CD14-positive monocyte (primary cell): ENCODE measurements at regions not wholly inside any gene's neighbourhood (a gene's known extent, or its start where the extent isn't known, plus 50 kb on each side); places are given as distances from the start of the nearest gene placed in this dataset.
"Not testable (repeated sequence)": the region's sequence is repeated elsewhere in the genome, so short reads cannot be mapped to it uniquely, and the experiment has no call there.

ENCODE experiments used
- DNase-seq, 3 donors: peaks; one replicate each; pipeline ENCODE4 v3.0.0-alpha.2; 2011 to 2022
- H2AFZ ChIP-seq: 2 replicates; pipeline ENCODE4 v1.6.0; 2012; ENCODE audit warnings: mild to moderate bottlenecking, low read depth, low read length, inconsistent platforms; ENCODE audit not compliant: insufficient read depth, poor library complexity, severe bottlenecking
- H3K27ac ChIP-seq, 2 donors: 1 replicate in 1 of 2; 2 replicates in 1 of 2; pipeline ENCODE4 v1.5.1; 2012 to 2013; ENCODE audit warnings: low read length in 2 of 2, control low read depth in 1 of 2, inconsistent platforms in 1 of 2, low read depth in 1 of 2, mild to moderate bottlenecking in 1 of 2
- H3K27me3 ChIP-seq, 2 donors: one replicate each; pipeline versions ENCODE4 v1.6.0 to v1.6.1; 2011 to 2013; ENCODE audit warnings: low read length in 2 of 2; ENCODE audit not compliant: control insufficient read depth in 2 of 2, insufficient read depth in 2 of 2
- H3K36me3 ChIP-seq, 2 donors: replicated peaks in 1 of 2; 1 replicate in 1 of 2; 2 replicates in 1 of 2; pipeline versions ENCODE4 v1.5.1 to v1.6.1; 2012 to 2013; ENCODE audit warnings: low read length in 2 of 2, control low read depth in 1 of 2, inconsistent platforms in 1 of 2, mild to moderate bottlenecking in 1 of 2; ENCODE audit not compliant: insufficient read depth in 2 of 2, control insufficient read depth in 1 of 2
- H3K4me1 ChIP-seq, 2 donors: 1 replicate in 1 of 2; 2 replicates in 1 of 2; pipeline versions ENCODE4 v1.5.1 to v1.6.1; 2012 to 2013; ENCODE audit warnings: low read length in 2 of 2, control low read depth in 1 of 2, inconsistent platforms in 1 of 2, mild to moderate bottlenecking in 1 of 2, moderate library complexity in 1 of 2; ENCODE audit not compliant: insufficient read depth in 2 of 2, control insufficient read depth in 1 of 2
- H3K4me2 ChIP-seq: replicated peaks from 2 replicates; pipeline ENCODE3; 2012; ENCODE audit warnings: low read length, moderate library complexity, mild to moderate bottlenecking; ENCODE audit not compliant: poor library complexity, severe bottlenecking; ENCODE audit errors: extremely low read depth
- H3K4me3 ChIP-seq, 3 experiments: fragments of 200-600 bp in 1 of 3; sonication (generic) in 1 of 3; replicated peaks in 1 of 3; 1 replicate in 2 of 3; 2 replicates in 1 of 3; pipeline ENCODE4 v1.5.1; 2011 to 2013; ENCODE audit warnings: low read length in 3 of 3, mild to moderate bottlenecking in 3 of 3, control low read depth in 2 of 3, low read depth in 2 of 3, inconsistent platforms in 1 of 3, moderate library complexity in 1 of 3
- H3K79me2 ChIP-seq: 2 replicates; pipeline ENCODE4 v1.6.0; 2012; ENCODE audit warnings: mild to moderate bottlenecking, control low read depth, inconsistent platforms, low read length, moderate library complexity; ENCODE audit not compliant: insufficient read depth
- H3K9ac ChIP-seq: 2 replicates; pipeline ENCODE4 v1.6.0; 2017; ENCODE audit warnings: low read length, mild to moderate bottlenecking; ENCODE audit not compliant: insufficient read depth, poor library complexity, severe bottlenecking
- H3K9me3 ChIP-seq, 2 donors: replicated peaks in 1 of 2; 1 replicate in 1 of 2; 2 replicates in 1 of 2; pipeline versions ENCODE4 v1.5.1 to v1.6.1; 2012 to 2013; ENCODE audit warnings: low read length in 2 of 2, control low read depth in 1 of 2; ENCODE audit not compliant: control insufficient read depth in 1 of 2, insufficient read depth in 1 of 2
- H4K20me1 ChIP-seq: 2 replicates; pipeline ENCODE4 v1.6.0; 2012; ENCODE audit warnings: mild to moderate bottlenecking, low read length, control low read depth, moderate library complexity; ENCODE audit not compliant: insufficient read depth
- H3K27ac Mint-ChIP-seq, 7 donors: one replicate each; pipeline ENCODE4 v1.8.0; 2020; ENCODE audit warnings: mild to moderate bottlenecking in 7 of 7, mixed read lengths in 7 of 7, moderate library complexity in 6 of 7, inconsistent platforms in 2 of 7
- H3K27me3 Mint-ChIP-seq, 3 donors: one replicate each; pipeline ENCODE4 v1.8.0; 2021 to 2022; ENCODE audit warnings: low read depth in 3 of 3, mild to moderate bottlenecking in 3 of 3, mixed read lengths in 3 of 3, moderate library complexity in 3 of 3, inconsistent platforms in 1 of 3
- H3K36me3 Mint-ChIP-seq, 2 donors: one replicate each; pipeline ENCODE4 v1.8.0; 2020; ENCODE audit warnings: mixed read lengths in 2 of 2, inconsistent platforms in 1 of 2, mild to moderate bottlenecking in 1 of 2
- H3K4me1 Mint-ChIP-seq: one replicate; pipeline ENCODE4 v1.8.0; 2020; ENCODE audit warnings: mild to moderate bottlenecking, mixed read lengths
- H3K4me3 Mint-ChIP-seq, 2 donors: one replicate each; pipeline ENCODE4 v1.8.0; 2020; ENCODE audit warnings: mild to moderate bottlenecking in 2 of 2, mixed read lengths in 2 of 2, moderate library complexity in 1 of 2
- H3K9me3 Mint-ChIP-seq, 7 donors: one replicate each; pipeline ENCODE4 v1.8.0; 2020 to 2022; ENCODE audit warnings: mixed read lengths in 7 of 7, mild to moderate bottlenecking in 6 of 7, moderate library complexity in 6 of 7, inconsistent platforms in 2 of 7
- WGBS: methylation state at CpG from one replicate; pipeline ENCODE4 v1.1.5; 2013; ENCODE audit warnings: missing lambda C conversion rate; ENCODE audit not compliant: insufficient coverage; 5-methylcytosine and 5-hydroxymethylcytosine counted together
- intact Hi-C, 2 donors: fragments of 100-400 bp; cut with micrococcal nuclease; formaldehyde crosslinking; loops; one replicate each; pipeline versions ENCODE4 v1.15.0 to v1.15.1; 2023
- TF ChIP-seq, protein P1 (sequence below): fragments of 200-600 bp; IDR thresholded peaks from one replicate; pipeline ENCODE4 v1.8.0; 2022; ENCODE audit warnings: antibody characterized with exemption, mild to moderate bottlenecking

DNA sequence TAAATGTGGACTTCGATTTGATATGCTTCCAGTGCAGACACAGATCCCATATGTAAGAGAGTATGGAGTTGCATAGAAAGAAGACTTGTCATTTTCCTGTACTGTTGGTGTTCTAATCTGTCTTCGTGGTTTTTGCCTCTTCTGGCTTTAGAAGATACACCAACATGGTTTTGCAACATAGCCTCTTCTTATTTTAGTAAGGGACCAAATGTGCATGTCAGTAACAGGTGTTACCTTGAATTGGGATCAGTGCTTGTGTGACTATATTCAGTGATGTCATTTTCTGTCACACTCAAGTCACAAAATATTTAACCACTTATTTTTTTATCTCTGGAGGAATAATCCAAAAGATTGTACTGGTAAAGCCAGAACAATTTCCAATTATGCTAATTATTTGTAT is 140.4 kb downstream of the SNRPN start:
- Mint-ChIP-seq H3K4me3 (no peak overlapping the region), H3K27ac (no peak overlapping the region), H3K36me3 (peaks cover 0 to 9% of the 10 kb centered on the region in 2 donors), H3K9me3 (peaks cover 20 to 63% (median 51%) of the 10 kb centered on the region in 7 donors), H3K27me3 (no peaks in the 10 kb centered on the region), H3K4me1 (no peaks in the 10 kb centered on the region)
- no peak for DNase-seq
- H3K79me2 ChIP-seq = no peaks in the 10 kb centered on the region
- 0% methylated on average over 1 of the region's 2 CpGs for WGBS
- no peaks in the 10 kb centered on the region for H4K20me1 ChIP-seq
- no peaks in the 10 kb centered on the region for H3K4me1 ChIP-seq
- TF ChIP-seq, protein P1, sequence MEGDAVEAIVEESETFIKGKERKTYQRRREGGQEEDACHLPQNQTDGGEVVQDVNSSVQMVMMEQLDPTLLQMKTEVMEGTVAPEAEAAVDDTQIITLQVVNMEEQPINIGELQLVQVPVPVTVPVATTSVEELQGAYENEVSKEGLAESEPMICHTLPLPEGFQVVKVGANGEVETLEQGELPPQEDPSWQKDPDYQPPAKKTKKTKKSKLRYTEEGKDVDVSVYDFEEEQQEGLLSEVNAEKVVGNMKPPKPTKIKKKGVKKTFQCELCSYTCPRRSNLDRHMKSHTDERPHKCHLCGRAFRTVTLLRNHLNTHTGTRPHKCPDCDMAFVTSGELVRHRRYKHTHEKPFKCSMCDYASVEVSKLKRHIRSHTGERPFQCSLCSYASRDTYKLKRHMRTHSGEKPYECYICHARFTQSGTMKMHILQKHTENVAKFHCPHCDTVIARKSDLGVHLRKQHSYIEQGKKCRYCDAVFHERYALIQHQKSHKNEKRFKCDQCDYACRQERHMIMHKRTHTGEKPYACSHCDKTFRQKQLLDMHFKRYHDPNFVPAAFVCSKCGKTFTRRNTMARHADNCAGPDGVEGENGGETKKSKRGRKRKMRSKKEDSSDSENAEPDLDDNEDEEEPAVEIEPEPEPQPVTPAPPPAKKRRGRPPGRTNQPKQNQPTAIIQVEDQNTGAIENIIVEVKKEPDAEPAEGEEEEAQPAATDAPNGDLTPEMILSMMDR = no peak
- intact Hi-C loops = no loop called here
- H3K4me3 ChIP-seq = no peak overlapping the region
- H3K27me3 ChIP-seq = no peaks in the 10 kb centered on the region
- H3K4me2 ChIP-seq = no peak overlapping the region
- H3K9me3 ChIP-seq = peaks cover 63 to 85% of the 10 kb centered on the region in 2 donors
- no peak overlapping the region for H2AFZ ChIP-seq
- H3K27ac ChIP-seq = no peak overlapping the region
- no peaks in the 10 kb centered on the region for H3K36me3 ChIP-seq
- no peak overlapping the region for H3K9ac ChIP-seq

DNA sequence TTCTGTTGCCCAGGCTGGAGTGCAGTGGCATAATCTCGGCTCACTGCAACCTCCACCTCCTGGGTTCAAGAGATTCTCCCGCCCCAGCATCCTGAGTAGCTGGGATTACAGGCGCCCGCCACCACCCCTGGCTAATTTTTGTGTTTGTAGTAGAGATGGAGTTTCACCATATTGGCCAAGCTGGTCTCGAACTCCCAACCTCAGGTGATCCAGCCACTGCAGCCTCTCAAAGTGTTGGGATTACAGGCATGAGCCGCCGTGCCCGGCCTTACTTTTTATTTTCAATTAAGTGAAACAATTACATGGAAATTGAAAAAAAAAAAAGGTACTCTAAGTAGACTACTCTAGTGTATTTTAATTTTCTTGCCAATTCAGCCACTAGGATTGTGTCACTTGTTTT is 145.2 kb downstream of the SNRPN start:
- H3K79me2 ChIP-seq, H4K20me1 ChIP-seq, H3K4me2 ChIP-seq, H3K27me3 ChIP-seq, H3K4me3 ChIP-seq, H3K36me3 Mint-ChIP-seq, H3K27ac ChIP-seq, H3K9ac ChIP-seq, intact Hi-C loops, H3K4me1 Mint-ChIP-seq, H3K27ac Mint-ChIP-seq, H3K4me1 ChIP-seq, H3K4me3 Mint-ChIP-seq, H3K27me3 Mint-ChIP-seq, DNase-seq, H3K36me3 ChIP-seq, H2AFZ ChIP-seq: not testable (repeated sequence)
- 80% methylated on average over 1 of the region's 8 CpGs for WGBS
- H3K9me3 Mint-ChIP-seq = peaks cover 4 to 40% (median 27%) of the 10 kb centered on the region in 7 donors
- H3K9me3 ChIP-seq = peaks cover 42 to 60% of the 10 kb centered on the region in 2 donors
